Panc1 (cell line): ENCODE measurements at regions not wholly inside any gene's neighbourhood (a gene's known extent, or its start where the extent isn't known, plus 50 kb on each side); places are given as distances from the start of the nearest gene placed in this dataset.

Experiments used
- ATAC-seq: fragments of 200-7000 bp; cut with Tn5 transposase; 2 replicates; pipeline ENCODE4 v1.9.1; 2020; ENCODE audit warnings: mild to moderate bottlenecking, moderate library complexity
- BruUV-seq: library from RNA; stranded (reverse); fragments of 400-500 nt; replicated peaks from 2 replicates; lab custom pipeline; 2021; lab: Mats Ljungman, UMichigan
- CTCF ChIA-PET: fragments of 300-600 bp; sonication (Branson Sonifier 250); formaldehyde crosslinking; loops from one replicate; lab custom pipeline; 2022; ENCODE audit warnings: antibody characterized with exemption; lab: Charles Lee
- POLR2A ChIA-PET: fragments of 300-600 bp; sonication (Branson Sonifier 250); formaldehyde crosslinking; loops from one replicate; lab custom pipeline; 2022; ENCODE audit warnings: antibody characterized with exemption; lab: Charles Lee
- DNase-seq: peaks from one replicate; pipeline ENCODE4 v3.0.0-alpha.2; 2010; ENCODE audit warnings: low read depth, low spot score
- H3K27ac ChIP-seq: 2 replicates; pipeline ENCODE4 v1.5.1; 2011; ENCODE audit warnings: mild to moderate bottlenecking, low read length, inconsistent platforms
- H3K27me3 ChIP-seq: fragments of 200-500 bp; sonication (Bioruptor generic); 2 replicates; pipeline ENCODE4 v1.6.0; 2014; ENCODE audit warnings: low read length, inconsistent platforms; ENCODE audit not compliant: control insufficient read depth, insufficient read depth
- H3K36me3 ChIP-seq: fragments of 200-500 bp; sonication (Bioruptor generic); 2 replicates; pipeline ENCODE4 v1.5.1; 2014; ENCODE audit warnings: inconsistent platforms, mild to moderate bottlenecking, low read length, moderate library complexity; ENCODE audit not compliant: control insufficient read depth, insufficient read depth
- H3K4me1 ChIP-seq: 2 replicates; pipeline ENCODE4 v1.5.1; 2011; ENCODE audit warnings: inconsistent platforms, mild to moderate bottlenecking, low read length, moderate library complexity; ENCODE audit not compliant: control insufficient read depth, insufficient read depth
- H3K4me3 ChIP-seq, 2 experiments: 2 replicates each; pipeline ENCODE4 v1.5.1; 2011 to 2012; ENCODE audit warnings: low read depth in 2 of 2, low read length in 2 of 2, mild to moderate bottlenecking in 2 of 2, inconsistent platforms in 1 of 2, moderate library complexity in 1 of 2
- H3K9me3 ChIP-seq: fragments of 200-500 bp; sonication (Bioruptor generic); 2 replicates; pipeline ENCODE4 v1.5.1; 2014; ENCODE audit warnings: low read depth, mild to moderate bottlenecking, inconsistent platforms, low read length, moderate library complexity; ENCODE audit not compliant: control insufficient read depth, insufficient read depth
- CTCF ChIP-seq: fragments of 450-650 bp; IDR thresholded peaks from 2 replicates; pipeline ENCODE4 v1.5.1; 2017; ENCODE audit warnings: mild to moderate bottlenecking
- POLR2AphosphoS5 ChIP-seq: IDR thresholded peaks from 2 replicates; pipeline ENCODE4 v1.6.1; 2012; ENCODE audit warnings: mild to moderate bottlenecking, low read depth, low read length, moderate library complexity
- REST ChIP-seq, 2 experiments: IDR thresholded peaks; 2 replicates each; pipeline ENCODE4 v1.6.1; 2011 to 2012; ENCODE audit warnings: low read depth in 2 of 2, control low read depth in 1 of 2, low read length in 1 of 2, mild to moderate bottlenecking in 1 of 2, moderate library complexity in 1 of 2; ENCODE audit not compliant: insufficient read depth in 1 of 2
- SIN3A ChIP-seq: IDR thresholded peaks from 2 replicates; pipeline ENCODE4 v1.6.1; 2012; ENCODE audit warnings: low read depth, mild to moderate bottlenecking, low read length, moderate library complexity, borderline replicate concordance; ENCODE audit not compliant: insufficient read depth
- TCF7L2 ChIP-seq: IDR thresholded peaks from 2 replicates; pipeline ENCODE4 v1.6.1; 2011; ENCODE audit warnings: mild to moderate bottlenecking, low read depth, low read length, inconsistent platforms
- in situ Hi-C: cut with HindIII; loops from 2 replicates; pipeline ENCODE4 v1.10.0; 2016; ENCODE audit warnings: low sequenced_read_pairs, low pct_unique_long_range_greater_than_20kb
- intact Hi-C: fragments of 100-400 bp; cut with micrococcal nuclease; formaldehyde crosslinking; loops from one replicate; pipeline ENCODE4 v1.10.0; 2022; ENCODE audit not compliant: unreplicated experiment

GRCh38 chr7:18145160-18145559 lies 117.5 kb upstream of the PRPS1L1 start:
- ChIA-PET POLR2A (no interaction called here), CTCF (interaction anchor here (0.7 kb wide), 1 partner anchor 165 kb away, joined by 3 read pairs; no protein-coding TSS in a partner anchor)
- in situ Hi-C loops: no loop called here
- Histone ChIP-seq H3K36me3 (no peaks in the 10 kb centered on the region), H3K9me3 (no peaks in the 10 kb centered on the region), H3K27me3 (peaks cover 8% of the 10 kb centered on the region; the same call in 1 of the 2 replicates), H3K4me3 (no peak overlapping the region), H3K4me1 (no peaks in the 10 kb centered on the region), H3K27ac (no peak overlapping the region)
- BruUV-seq: no TSS peak
- ATAC-seq (no peak), DNase-seq (no peak)
- intact Hi-C loops: no loop called here
- TF ChIP-seq SIN3A: no peak
- TF ChIP-seq TCF7L2: no peak
- no peak for TF ChIP-seq REST (IDR thresholded peaks at IDR 0.05; ENCODE audit: insufficient read depth in 1 of 2, low read depth in 2 of 2, low read length in 1 of 2)
- TF ChIP-seq CTCF: no peak
- no peak for TF ChIP-seq POLR2AphosphoS5

GRCh38 chr7:18151422-18151821 lies 123.8 kb upstream of the PRPS1L1 start:
- intact Hi-C loops: no loop called here
- ATAC-seq: 0 out of 2 replicates have a peak, but pooled peaks have one; percentile 45

More at GRCh38 chr7:18151422-18151821, 123.8 kb upstream of the PRPS1L1 start:
- in situ Hi-C loops: no loop called here
- H3K4me3 ChIP-seq: no peak overlapping the region
- no peaks in the 10 kb centered on the region for H3K9me3 ChIP-seq
- DNase-seq: no peak
- no peaks in the 10 kb centered on the region for H3K36me3 ChIP-seq
- peak; percentile 28; the same call in 1 of the 2 replicates for TF ChIP-seq CTCF
- no peak for TF ChIP-seq REST (IDR thresholded peaks at IDR 0.05; ENCODE audit: insufficient read depth in 1 of 2, low read depth in 2 of 2, low read length in 1 of 2)
- TF ChIP-seq TCF7L2: no peak
- POLR2A ChIA-PET: no interaction called here
- H3K27me3 ChIP-seq: peaks cover 7% of the 10 kb centered on the region; the same call in 1 of the 2 replicates
- CTCF ChIA-PET: interaction anchor here (0.7 kb wide), 1 partner anchor 425 kb away, joined by 3 read pairs; no protein-coding TSS in a partner anchor
- no TSS peak for BruUV-seq
- H3K27ac ChIP-seq: no peak overlapping the region
- H3K4me1 ChIP-seq: no peaks in the 10 kb centered on the region
